GM19099 (cell line): ENCODE measurements at regions not wholly inside any gene's neighbourhood (a gene's known extent, or its start where the extent isn't known, plus 50 kb on each side); places are given as distances from the start of the nearest gene placed in this dataset.

Source experiments
- POLR2A ChIP-seq: IDR thresholded peaks from 3 replicates; pipeline ENCODE4 v1.6.1; 2011; ENCODE audit warnings: low read depth; ENCODE audit not compliant: insufficient read length; ENCODE audit errors: extremely low read depth

DNA sequence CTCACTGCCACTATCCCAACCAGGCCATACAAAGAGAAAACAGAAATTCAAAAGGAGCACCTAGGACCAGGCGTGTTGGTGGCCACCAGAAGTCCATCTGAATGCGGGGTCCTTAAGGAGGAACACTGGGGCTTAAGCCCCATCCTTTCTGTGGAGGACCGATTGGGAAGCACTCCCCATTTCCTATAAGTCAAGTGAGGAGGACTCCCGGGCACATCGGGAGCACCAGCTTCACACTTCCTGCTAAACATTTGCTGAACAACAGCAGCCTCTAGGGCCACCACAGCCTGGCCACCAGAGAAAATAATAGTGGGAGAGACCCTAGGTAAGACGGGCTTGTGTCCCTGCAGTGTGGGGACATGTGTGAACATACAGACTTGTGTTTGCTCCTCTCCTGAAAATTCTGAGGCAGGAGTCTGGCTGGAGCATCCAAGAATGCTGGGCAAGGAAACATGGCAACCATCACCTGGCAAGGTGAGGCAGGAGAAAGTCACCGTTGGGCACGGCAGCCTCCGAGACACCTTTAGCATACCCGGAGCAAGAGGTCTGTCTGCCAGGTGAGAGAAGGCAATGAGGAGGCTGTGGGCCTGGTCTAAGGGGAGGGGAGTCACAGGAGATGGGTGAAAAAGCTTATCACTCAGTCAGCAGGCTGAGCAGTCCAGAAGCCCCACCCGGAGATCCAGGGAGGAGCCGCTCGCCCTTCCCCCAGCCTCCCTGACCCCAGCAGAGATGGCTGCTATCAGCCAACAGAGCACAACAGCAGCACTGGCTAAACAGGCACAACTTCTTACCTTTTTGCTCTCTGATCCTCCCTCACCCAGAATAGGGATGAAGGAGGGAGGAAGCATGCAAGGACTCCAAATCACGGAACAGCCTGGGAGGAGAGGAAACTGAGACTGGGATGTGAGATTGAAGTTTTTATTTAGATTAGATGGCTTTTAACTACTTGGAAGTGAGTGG is 282.3 kb downstream of the EIPR1 start:
- TF ChIP-seq POLR2A: no peak

DNA sequence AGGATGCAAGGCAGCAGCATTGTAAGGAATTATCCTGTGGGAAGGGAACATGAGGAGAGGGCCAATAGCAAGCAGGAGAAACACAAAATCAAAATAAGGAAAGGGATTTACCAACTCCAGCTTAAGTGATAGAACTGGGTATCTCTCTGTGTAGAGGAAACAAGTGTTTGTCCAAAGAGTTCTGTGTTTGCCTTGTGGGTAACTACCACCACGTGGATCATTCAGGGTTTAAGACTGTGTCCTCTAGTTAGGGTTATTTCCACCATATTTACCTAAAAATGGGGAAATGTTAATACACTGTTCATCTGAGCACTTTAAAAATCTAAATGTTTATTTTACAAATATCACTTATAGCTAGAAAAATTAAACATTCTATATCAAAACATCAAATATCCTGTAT is 283.3 kb downstream of the EIPR1 start:
- TF ChIP-seq POLR2A: no peak

DNA sequence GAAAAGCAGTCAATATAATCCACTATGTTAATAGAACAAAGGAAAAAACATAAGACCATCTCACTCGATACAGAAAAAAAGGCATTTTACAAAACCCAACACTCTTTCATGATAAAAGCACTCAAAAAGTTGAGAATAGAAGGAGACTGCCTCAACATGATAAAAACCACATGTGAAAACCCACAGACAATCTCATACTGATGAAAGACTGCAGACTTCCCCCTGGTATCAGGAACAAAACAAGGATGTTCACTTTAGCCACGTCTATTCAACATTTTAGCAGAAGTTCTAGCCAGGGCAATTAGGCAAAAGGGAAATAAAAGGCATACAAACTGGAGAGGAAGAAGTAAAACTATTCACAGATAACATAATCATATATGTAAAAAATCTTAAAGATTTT is 285.9 kb downstream of the EIPR1 start:
- TF ChIP-seq POLR2A: no peak

DNA sequence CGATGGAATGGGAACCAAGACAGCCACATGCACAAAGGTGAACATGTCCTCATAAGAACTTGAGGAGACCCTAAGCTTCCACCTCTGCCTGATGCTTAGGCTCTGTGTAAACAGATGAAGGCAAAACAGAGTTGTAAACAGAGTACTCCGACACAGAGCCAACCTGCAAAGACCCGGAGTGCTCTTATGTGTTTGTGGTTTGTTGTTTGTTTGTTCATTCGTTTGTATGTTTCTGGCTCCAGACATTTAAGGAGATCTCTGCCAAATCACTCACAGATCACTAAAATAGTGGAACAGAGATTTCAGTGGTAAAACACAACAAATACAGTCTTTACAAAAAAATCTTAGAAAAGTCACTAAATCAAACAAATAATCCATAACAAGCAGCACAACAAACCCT is 294.9 kb downstream of the EIPR1 start:
- TF ChIP-seq POLR2A: no peak

DNA sequence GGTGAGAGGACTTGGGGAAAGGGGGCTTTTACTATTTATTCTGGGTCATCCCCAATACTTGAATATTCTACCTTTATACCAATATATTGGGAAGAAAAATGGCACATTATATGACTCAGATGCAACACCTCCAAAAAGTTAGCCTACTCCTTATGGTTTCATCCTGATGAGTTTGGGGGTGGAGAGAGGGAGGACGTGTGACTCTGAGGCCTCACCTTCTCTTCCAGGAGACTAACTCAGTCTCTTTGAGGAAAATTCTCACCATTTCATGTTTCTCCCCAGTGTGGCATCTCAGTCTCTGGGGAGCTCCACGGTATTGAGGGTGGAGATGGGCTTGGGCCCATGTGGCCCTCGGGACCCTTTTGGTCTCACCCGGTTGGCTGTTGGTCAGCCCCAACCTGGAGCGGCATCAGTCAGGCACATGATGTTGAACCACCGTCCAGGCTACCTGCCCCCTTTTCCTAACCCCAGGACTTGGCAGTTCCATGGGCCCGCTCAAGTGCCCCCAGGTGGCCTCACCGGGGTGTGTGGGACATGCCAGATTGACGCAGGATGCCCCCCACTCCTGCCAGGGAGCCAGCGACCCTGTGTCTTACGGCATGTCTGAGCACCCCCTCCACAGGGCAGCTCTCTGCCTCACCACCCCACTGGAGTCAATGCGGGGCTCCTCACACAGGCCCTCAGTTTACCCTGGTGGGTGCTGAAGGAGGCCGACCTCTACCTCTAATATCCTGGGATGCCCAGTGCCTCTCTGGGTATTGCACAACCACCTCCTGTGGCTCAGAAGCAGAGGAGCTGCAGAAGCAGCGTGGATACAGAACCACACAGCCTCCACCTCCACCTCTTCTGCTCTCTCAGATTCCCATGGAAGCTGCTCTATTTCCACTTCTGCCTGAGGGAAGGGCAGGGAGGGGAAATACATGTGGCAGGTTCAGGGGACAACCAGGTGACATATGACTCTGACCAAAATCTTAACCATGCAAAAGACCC is 297.4 kb downstream of the EIPR1 start:
- no peak for TF ChIP-seq POLR2A

DNA sequence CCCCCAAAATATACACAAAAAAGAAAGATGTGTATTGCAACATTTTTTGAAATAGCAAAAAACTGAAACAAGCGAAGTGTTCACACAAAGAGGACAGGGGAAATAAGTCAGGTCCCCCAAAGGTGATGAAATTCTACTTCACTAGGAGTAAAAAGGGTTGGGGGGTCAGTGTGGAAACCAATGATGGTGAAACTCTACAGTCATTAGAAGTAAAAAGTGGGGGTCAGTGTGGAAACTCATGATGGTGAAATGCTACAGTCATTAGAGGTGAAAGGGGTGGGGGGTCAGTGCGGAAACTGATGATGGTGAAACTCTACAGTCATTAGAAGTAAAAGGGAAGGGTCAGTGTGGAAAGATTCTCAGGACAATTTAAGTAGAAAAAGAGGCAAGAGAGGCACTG is 298.2 kb downstream of the EIPR1 start:
- no peak for TF ChIP-seq POLR2A

DNA sequence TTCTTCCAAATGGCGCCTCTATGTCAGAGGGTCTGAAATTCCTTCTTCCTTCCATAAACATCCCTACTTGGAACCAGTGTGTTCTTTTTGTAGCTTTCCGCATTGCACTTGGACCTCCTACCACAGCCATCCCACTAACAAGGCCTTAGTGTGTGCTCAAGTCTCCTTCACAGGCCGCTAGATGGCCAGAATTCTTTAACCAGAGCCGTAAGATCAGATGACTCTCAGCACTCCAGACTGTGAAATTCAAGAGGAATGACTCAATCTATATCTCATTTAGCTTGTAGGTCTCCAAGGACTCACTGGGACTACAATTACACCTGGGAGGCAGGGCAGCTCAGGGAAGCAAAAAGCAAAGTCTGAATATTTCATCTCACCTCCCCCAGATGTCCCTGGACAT is 298.9 kb downstream of the EIPR1 start:
- TF ChIP-seq POLR2A: no peak

DNA sequence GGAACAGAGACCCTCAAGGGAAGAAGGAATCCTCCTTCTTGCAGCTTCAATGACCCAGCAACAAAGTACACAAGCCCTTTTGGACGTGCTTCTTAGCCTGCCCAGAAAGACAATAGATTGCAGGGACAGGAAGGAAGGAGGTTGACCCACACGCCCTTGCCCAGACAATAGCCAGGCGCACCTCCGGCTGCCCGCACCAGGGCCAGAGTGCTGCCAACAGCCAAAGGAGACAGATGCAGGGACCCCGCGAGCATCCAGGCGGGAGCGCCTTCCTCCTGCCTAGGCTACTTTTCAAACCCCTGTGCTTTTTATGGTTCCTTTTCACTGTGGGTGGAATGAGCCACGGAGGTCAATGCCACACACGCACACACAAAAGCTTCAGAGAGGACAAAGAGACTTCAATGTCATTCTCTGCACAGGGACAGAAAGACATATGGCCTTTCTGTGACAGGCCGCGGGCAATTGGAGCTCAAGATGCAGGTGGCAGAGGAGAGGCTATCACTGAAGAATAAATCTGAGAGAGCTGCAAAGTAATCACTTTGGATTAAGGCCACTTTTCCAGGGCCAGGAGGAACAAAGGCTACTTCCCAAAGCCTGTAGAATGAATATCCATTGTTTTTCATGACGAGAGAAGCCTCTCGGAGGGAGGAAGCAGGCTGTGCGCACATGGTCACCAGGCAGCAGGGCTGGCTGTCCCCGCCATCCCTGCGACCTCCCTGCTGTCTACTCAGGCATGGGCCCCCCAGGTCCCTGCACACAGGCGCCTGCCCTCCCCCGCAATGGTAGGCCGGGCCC is 300.6 kb downstream of the EIPR1 start:
- no peak for TF ChIP-seq POLR2A

DNA sequence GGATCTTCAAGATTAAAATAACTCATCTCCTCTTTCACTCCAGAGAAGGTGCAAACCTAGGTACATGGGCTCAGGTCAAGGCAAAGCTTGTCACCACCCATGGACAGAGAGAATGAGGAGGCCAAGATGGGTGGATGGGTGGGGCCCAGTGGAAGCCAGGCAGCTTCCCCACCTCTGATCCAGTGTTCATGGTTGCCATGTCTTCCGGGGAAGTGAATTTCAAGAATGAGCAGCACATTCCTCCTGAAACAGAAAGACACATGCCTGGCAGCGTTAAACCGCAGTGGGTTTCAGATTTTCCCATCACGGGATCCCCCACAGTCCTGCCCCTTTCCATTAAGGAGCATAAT is 301.7 kb downstream of the EIPR1 start:
- no peak for TF ChIP-seq POLR2A

DNA sequence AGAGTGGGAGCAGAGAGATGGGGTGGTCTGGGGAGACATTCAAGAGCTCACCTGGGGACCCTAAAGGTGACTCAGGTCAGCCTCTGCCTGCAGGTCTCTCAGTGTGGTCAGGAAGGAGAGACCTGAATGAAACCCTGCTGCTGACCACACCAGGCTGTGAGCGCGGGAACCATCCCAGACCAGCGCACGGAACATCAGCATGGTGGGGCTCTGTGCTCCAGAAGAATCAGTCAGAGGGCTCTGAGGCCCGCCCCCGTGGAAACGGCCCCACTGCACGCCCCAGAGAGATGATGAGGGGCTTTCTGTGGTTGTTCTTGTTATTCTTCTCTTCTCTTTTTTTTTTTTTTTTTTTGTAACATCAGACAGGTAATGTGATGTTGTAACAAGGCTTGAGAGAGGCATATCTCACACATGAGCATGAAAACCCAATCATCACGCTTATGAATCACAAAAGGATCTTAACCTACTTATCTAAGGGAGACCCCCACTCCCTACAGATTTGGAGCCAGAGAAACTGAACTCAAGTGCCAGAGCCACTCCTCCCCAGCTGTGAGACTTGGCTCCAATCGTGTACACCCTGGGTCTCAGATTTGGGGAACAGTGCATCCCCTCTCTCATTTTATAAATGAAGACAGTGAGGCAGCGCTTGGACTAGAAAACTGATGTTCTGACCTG is 302.2 kb downstream of the EIPR1 start:
- TF ChIP-seq POLR2A: no peak

DNA sequence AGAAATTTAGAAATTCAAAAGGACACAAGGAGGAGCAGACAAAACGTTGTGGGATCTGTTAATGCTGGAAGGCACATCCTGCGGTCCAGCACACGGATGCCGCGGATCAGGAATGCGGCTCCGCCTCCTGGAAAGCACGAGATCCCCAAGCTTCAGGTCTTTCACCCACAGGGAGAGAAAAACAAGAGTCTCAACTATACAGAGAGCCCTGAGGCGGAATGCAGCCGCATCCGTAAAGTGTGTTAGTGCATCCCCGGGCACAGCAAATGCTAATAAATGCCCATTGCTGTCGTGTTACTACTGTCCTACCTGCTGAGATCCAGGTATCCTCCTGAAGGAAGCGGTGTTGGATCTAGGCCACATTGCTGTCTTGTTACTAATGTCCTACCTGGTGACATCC is 303.9 kb downstream of the EIPR1 start:
- TF ChIP-seq POLR2A: no peak

DNA sequence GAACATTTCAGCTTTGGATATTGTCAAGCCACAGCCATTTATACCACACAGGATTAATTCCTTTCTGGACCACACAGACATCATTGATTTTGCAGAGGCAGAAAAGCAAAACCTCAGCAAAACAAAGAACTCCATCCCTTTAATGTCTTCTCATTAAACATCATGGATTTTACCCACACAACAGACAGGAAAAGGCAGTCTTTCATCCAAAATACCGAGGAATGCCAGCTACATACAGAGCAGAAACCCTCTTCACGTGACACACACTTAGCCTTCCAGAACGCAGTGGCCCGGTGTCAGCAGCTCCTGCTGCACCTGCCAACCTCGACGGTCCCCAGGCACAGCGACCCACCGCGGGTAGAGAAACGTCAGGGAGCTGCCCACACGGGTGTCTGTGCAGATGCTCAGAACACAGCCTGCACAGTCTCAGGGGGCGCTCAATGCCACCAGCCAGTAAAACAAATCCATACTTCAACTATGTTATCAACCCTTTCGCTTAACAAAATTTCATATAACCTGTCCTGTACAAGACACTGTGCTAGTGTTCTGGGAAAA is 304.5 kb downstream of the EIPR1 start:
- TF ChIP-seq POLR2A: no peak

DNA sequence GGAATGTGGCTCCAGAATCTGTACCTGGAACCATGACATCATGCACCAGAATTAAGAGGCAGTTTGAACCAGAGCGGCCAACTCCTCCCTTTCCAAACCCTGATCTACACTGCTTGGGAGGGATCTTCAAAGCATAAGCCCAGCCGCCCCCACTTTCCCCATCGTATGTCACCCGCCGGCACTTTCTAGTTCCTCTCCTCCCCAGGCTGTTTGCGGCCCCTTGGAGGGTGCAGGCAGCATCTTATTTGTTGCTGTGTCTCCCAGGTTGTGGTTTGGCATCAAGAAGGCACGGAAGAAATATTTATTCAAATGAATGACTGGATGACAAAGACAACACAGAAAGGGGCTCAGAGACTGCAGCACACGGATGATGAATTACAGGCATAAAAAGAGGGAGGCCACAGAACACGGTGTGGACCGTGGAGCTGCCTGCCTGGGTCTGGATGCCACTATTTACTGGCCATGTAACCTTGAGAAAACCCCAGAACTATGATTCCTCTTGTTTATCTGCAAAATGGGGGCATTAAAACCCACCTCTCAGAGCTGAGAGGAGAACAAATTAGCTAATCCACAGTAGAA is 305.8 kb downstream of the EIPR1 start:
- TF ChIP-seq POLR2A: no peak

DNA sequence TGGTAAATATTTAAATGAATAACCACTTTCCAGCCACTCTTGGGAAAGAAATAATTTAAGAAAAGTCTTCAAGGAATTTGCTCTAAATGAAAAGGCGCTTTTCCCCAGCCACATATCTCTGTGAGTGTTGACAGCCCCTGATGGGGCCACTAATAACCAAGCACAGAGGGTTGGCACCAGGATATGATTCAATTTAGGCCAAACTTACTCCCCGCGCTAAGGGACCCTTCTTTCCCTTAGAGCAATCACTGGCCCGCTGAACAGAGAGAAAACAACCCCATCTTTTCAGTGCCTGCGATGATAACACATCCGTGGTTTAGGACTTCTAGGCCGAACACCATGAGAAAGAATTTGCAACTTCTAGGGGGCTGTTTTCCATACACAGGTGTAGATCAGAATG is 310.8 kb downstream of the EIPR1 start:
- TF ChIP-seq POLR2A: no peak
